GM18520 (cell line): ENCODE measurements at regions not wholly inside any gene's neighbourhood (a gene's known extent, or its start where the extent isn't known, plus 50 kb on each side); places are given as distances from the start of the nearest gene placed in this dataset.
"Not testable (repeated sequence)": the region's sequence is repeated elsewhere in the genome, so short reads cannot be mapped to it uniquely, and the experiment has no call there.

Experiments
- ATAC-seq: cut with Tn5 transposase; IDR thresholded peaks from one replicate; pipeline ENCODE4 v1.9.1; 2021; ENCODE audit not compliant: unreplicated experiment

- ATAC-seq, result no peak
These were observed 95.8 kb upstream of the ABCB5 start for GRCh38 chr7:20519645-20520044.

GRCh38 chr7:20520530-20520929, 94.9 kb upstream of the ABCB5 start:
- ATAC-seq, result no peak

DNA sequence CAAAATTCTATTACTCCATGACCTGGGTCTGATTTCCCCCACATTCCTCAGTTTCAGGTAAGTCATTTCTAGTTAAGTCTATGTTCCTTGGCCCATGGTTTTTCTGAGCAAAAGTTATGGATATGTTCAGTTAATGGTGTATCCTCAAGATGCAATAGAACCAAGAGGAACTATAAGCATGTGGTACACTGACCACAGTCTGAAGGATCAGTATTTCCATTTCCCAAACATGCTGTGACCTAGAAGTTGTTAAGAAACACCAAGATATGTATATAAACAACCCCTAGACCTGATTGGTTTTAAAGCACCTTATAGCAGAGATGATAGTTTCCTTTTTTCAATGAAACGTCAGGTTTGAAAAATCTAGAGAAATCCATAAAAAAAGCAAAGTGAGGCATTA, 94.2 kb upstream of the ABCB5 start:
- no peak for ATAC-seq

GRCh38 chr7:20529260-20529659, 86.2 kb upstream of the ABCB5 start:
- no peak for ATAC-seq

- no peak for ATAC-seq
These were observed 82.6 kb upstream of the ABCB5 start for GRCh38 chr7:20532890-20533289.

- ATAC-seq, result no peak
These were observed 80.9 kb upstream of the ABCB5 start for GRCh38 chr7:20534543-20534942.

- ATAC-seq, result no peak
These were observed 79.9 kb upstream of the ABCB5 start for GRCh38 chr7:20535541-20535940.

DNA sequence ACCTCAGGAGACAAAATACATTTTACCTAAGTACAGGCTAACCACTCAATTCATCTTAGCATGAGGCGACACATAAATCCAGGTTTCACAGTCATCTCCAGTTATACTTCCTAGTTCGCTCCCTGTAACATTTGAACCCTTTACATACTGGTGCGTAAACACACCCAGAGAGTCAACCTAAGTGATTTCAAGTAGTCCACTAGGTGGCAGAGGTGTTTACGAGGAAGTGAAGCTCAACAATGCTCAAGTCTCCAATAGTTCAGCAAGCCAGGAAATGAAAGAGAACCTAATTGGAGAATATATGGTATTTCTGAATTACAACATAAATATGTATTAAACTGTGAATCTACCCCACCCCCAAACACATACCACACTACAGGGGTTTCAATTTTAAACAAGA, 76.3 kb upstream of the ABCB5 start:
- no peak for ATAC-seq

DNA sequence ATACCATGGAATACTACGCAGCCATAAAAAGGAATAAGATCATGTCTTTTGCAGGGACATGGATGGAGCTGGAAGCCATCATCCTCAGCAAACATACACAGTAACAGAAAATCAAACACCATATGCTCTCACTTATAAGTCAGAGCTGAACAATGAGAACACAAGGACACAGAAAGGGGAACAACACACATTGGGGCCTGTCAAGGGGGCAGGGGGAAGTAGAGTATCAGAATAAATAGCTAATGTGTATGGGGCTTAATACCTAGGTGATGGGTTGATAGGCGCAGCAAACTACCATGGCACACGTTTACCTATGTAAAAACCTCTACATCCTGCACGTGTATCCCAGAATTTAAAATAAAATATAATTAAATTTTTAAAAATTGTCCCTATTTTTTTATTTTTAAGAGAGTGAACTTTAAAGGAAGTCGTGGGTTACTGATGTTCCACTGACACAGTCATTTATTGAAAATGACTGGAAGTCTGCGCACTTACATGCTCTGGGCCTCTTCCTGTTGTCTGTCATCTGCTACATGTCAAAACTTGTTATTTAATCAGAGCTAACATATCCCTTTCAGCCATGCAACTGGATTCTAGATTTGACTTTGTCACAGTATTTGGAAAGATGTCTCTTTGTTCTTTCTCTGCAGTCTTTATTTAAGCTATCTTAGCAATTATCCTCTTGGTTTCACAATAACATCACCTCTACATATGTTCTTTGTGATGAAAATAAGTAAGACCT, 73.7 kb upstream of the ABCB5 start:
- ATAC-seq, result peak; percentile 70

GRCh38 chr7:20542594-20542993, 72.9 kb upstream of the ABCB5 start:
- no peak for ATAC-seq

DNA sequence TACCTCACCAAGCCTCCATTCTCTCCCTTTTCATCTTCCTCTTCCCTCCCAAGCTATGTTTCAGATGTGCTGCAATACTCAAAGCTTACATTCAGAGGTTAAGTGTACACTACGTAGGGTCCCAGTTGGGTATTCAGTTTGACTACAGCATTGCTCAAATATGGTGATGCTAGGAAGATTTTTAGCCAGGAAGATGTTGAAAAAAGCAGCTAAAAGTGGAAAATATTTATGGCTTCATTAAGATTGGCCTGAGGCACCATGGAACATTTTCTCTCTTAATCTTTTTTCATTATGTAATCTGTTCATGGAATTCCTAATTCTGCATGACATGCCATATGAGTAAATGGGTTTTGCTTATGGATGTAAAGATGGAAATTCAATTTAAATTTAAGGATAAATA, 72.0 kb upstream of the ABCB5 start:
- ATAC-seq, result no peak

- ATAC-seq, result no peak
These were observed 70.5 kb upstream of the ABCB5 start for GRCh38 chr7:20545016-20545415.

GRCh38 chr7:20546958-20547357, 68.5 kb upstream of the ABCB5 start:
- ATAC-seq, result not testable (repeated sequence)

- ATAC-seq, result no peak
These were observed 61.4 kb upstream of the ABCB5 start for GRCh38 chr7:20554072-20554471.

GRCh38 chr7:20556091-20556490, 59.4 kb upstream of the ABCB5 start:
- ATAC-seq, result no peak

- ATAC-seq, result no peak
These were observed 58.4 kb upstream of the ABCB5 start for GRCh38 chr7:20557116-20557515.

- no peak for ATAC-seq
These were observed 56.3 kb upstream of the ABCB5 start for GRCh38 chr7:20558963-20559716.

GRCh38 chr7:20559883-20560282, 55.6 kb upstream of the ABCB5 start:
- no peak for ATAC-seq

GRCh38 chr7:20560325-20561180, 54.9 kb upstream of the ABCB5 start:
- ATAC-seq, result no peak

DNA sequence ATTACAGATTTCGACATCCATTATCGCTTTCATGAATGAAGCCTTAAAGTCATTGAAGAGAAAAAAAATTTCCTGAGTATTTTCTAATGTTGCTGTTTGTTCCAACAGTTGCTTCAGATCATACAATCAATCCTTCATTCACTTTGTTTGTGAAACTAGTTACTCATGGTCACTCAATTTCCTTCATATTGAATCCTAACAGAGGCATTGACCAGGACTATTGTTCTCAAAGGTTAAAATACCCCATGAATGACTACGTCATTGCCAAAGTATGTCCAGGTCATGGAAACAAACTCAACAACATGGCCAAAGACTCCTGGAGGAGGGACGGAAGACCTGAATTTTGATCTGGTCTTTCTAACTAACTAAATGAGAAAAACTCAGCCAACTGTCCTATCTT, 54.0 kb upstream of the ABCB5 start:
- ATAC-seq, result no peak

- ATAC-seq, result no peak
These were observed 53.6 kb upstream of the ABCB5 start for GRCh38 chr7:20561908-20562307.

- ATAC-seq, result no peak
These were observed 53.0 kb upstream of the ABCB5 start for GRCh38 chr7:20562461-20562860.
